Peyer's patch (tissue), 4 donors: ENCODE measurements at regions not wholly inside any gene's neighbourhood (a gene's known extent, or its start where the extent isn't known, plus 50 kb on each side); places are given as distances from the start of the nearest gene placed in this dataset.

Source experiments
- CTCF ChIP-seq, 6 experiments: fragments of 450-650 bp in 4 of 6; fragments of 200-600 bp in 2 of 6; sonication (generic) in 1 of 6; IDR thresholded peaks; one replicate each; pipeline ENCODE4 v1.5.1; 2017 to 2019; ENCODE audit warnings: antibody characterized with exemption in 6 of 6, mild to moderate bottlenecking in 3 of 6, moderate library complexity in 1 of 6
- POLR2A ChIP-seq, 2 donors: fragments of 450-650 bp; IDR thresholded peaks; one replicate each; pipeline ENCODE4 v1.5.1; 2017; ENCODE audit warnings: antibody characterized with exemption in 2 of 2, mild to moderate bottlenecking in 2 of 2, moderate library complexity in 2 of 2

- TF ChIP-seq CTCF (IDR thresholded peaks at IDR 0.05) (no peak), POLR2A (IDR thresholded peaks at IDR 0.05) (no peak)
Observed at GRCh38 chr3:16759227-16759903, 125.4 kb upstream of the PLCL2 start.
